ENCODE measurements at regions not wholly inside any gene's neighbourhood (a gene's known extent, or its start where the extent isn't known, plus 50 kb on each side); places are given as distances from the start of the nearest gene placed in this dataset.

DNA sequence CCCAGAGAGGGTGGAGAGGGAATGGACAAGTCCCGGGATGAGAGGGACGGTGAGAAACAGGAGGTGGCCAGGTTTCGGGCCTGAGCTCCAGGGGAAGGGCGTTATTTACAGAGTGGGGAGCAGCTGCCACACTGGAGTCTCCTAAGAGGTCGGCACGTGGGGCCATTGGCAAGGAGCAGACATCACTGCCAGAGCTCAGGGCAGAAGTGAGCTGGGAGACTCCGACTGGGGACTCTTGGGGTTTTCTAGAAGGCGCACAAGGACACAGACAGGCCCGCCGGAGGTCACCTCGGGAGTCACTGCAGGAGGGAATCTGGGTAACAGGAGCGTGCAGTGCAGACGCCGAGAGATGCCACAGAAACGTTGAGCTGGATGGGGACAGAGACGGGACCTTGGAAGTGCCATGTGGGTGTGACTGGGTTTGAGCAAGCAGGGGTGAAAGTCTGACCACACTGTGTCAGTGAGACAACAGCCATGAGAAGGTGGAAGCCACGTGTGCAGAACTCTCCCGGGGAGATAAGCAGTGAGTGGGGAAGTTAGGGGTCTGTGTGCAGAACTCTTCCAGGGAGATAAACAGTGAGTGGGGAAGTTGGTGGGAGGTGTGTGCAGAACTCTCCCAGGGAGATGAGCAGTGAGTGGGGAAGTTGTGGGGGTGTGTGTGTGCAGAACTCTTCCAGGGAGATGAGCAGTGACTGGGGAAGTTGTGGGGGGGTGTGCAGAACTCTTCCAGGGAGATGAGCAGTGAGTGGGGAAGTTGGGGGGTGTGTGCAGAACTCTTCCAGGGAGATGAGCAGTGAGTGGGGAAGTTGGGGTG is 187.5 kb downstream of the SHANK2 start:
- DNase-seq (ENCODE audit: low spot score), result no peak
- TF ChIP-seq, protein P1, sequence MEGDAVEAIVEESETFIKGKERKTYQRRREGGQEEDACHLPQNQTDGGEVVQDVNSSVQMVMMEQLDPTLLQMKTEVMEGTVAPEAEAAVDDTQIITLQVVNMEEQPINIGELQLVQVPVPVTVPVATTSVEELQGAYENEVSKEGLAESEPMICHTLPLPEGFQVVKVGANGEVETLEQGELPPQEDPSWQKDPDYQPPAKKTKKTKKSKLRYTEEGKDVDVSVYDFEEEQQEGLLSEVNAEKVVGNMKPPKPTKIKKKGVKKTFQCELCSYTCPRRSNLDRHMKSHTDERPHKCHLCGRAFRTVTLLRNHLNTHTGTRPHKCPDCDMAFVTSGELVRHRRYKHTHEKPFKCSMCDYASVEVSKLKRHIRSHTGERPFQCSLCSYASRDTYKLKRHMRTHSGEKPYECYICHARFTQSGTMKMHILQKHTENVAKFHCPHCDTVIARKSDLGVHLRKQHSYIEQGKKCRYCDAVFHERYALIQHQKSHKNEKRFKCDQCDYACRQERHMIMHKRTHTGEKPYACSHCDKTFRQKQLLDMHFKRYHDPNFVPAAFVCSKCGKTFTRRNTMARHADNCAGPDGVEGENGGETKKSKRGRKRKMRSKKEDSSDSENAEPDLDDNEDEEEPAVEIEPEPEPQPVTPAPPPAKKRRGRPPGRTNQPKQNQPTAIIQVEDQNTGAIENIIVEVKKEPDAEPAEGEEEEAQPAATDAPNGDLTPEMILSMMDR (IDR thresholded peaks at IDR 0.05; ENCODE audit: extremely low read depth, missing control alignments), result no peak

DNA sequence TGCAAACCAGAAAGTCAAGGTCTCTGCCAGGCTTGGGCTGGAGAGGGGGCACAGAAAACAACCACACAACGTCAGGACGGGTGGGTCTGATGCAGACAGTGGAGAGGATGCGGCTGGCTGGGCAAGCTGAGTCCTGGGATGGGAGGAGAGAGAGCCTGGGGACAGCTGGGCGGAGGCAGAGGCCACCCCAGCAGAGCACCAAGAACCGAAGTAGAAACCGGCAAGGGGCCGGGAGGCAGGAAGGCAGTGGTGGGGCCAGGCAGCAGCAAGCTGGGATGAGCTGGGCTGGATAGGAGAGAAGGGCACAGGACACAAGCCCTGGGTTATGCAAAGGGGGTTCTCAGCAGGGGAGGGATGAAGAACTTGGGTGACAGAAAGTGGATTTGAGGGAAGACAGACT is 188.2 kb downstream of the SHANK2 start:
- DNase-seq (ENCODE audit: low spot score), result no peak
- TF ChIP-seq, protein P1 (IDR thresholded peaks at IDR 0.05; ENCODE audit: extremely low read depth, missing control alignments), result no peak

DNA sequence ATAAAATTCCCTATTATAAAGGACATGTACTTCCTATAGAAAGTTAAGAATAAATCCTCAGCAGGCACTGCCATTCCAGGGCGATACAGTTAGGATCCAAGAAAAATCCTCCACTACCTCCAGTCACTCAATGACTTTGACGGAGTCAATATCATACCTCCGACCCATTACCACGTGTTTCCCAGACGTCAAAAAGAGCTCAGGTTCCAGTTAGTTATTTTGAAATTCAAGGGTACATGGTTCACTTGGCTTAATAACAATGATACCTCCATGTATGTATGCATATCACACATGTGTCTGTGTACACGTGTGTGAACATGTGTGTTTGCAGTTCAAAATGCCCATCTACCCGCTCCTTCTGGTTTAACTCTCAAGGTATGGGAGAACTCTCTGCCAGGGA is 189.2 kb downstream of the SHANK2 start:
- no peak for DNase-seq (ENCODE audit: low spot score)
- TF ChIP-seq, protein P1 (IDR thresholded peaks at IDR 0.05; ENCODE audit: extremely low read depth, missing control alignments), result no peak

DNA sequence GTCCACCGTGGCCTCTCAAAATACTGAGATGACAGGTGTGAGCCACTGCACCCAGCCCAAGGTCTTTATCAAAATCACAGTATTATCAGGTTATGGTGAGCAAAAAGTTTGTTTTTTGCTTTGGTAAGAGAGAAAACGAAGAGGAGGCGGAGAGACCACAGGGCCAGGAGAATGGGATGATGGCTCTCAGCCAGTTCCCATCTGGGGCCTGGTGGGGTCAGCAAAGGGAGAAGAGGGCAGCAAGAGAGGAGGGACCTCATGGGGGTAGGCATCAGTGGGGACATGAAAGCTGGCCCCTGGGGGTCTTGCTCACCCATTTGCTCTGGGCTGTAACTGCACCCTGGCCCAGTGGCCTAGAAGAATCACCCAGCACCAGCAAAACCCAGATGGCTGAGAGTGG is 190.2 kb downstream of the SHANK2 start:
- TF ChIP-seq, protein P1 (IDR thresholded peaks at IDR 0.05; ENCODE audit: extremely low read depth, missing control alignments), result no peak
- DNase-seq (ENCODE audit: low spot score), result no peak

DNA sequence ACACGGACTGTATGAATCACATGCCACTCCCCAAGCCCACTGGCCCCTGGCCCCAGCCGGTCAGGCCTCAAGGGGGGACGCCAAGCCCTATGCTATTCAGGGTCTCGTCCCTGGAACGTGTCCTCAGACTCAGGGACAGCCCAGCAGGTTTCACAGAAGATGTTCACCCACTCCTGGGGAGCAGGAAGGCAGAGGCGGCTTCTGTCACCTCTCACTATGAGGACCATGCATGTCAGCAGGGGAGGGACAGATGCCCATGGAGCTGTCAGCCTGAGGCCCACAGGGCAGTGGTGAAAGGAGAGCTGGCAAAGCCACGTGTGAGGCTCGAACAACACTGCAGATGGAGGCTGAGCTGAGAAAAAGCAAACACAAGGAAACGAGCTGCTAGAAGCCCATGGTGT is 192.0 kb downstream of the SHANK2 start:
- no peak for DNase-seq (ENCODE audit: low spot score)
- TF ChIP-seq, protein P1 (IDR thresholded peaks at IDR 0.05; ENCODE audit: extremely low read depth, missing control alignments), result no peak

DNA sequence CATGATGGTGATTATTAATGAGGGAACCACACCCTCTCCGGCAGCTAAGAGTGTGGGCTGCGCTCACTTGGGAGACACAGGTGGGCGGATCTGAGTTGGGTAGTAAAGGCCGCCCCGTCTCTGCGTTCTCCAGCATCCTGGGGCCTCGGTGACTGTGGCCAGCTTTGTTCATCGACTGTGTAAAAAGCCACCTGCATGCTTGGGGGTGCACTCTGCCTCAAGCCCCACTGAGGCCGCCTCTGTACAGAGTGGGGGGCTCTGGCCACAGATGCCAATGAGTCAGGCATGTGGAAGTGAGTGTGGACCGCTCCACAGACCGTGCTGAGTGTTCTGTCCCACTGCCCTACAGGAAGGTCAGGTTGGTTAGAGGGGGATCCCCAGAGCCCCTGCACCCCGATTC is 192.7 kb downstream of the SHANK2 start:
- TF ChIP-seq, protein P1 (IDR thresholded peaks at IDR 0.05; ENCODE audit: extremely low read depth, missing control alignments), result no peak
- DNase-seq (ENCODE audit: low spot score), result no peak

DNA sequence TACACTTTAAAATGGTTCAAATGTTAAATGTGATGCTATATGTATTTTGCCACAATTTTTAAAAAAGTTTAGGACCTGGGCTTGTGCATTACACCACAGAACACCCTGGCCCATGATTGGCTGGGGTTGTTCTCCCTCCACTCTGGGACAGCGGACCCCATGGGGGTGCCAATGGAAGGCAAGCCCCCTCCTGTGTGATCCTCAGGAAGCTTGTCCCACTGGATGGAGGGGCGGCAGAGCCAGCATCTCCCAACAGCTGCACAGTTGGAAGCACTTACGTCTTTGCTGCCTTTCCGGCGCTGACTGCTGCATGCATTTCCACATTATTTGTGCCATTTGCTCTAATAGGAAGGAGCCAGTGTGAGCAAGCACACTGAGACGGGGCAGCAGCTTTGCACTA is 196.5 kb downstream of the SHANK2 start:
- TF ChIP-seq, protein P1 (IDR thresholded peaks at IDR 0.05; ENCODE audit: extremely low read depth, missing control alignments), result no peak
- no peak for DNase-seq (ENCODE audit: low spot score)

Data from GM20000 (cell line).